Hepatocyte (in vitro differentiated cells): ENCODE measurements at regions not wholly inside any gene's neighbourhood (a gene's known extent, or its start where the extent isn't known, plus 50 kb on each side); places are given as distances from the start of the nearest gene placed in this dataset.

Source experiments
- CTCF ChIP-seq: fragments of 200-600 bp; sonication (generic); IDR thresholded peaks from 2 replicates; pipeline ENCODE4 v1.5.1; 2016; ENCODE audit warnings: antibody characterized with exemption, mild to moderate bottlenecking; ENCODE audit not compliant: poor library complexity
- EZH2phosphoT487 ChIP-seq: fragments of 200-600 bp; sonication (generic); IDR thresholded peaks from one replicate; pipeline ENCODE4 v1.6.1; 2018; ENCODE audit warnings: antibody characterized with exemption, mild to moderate bottlenecking, low read depth, moderate library complexity; ENCODE audit not compliant: unreplicated experiment, severe bottlenecking

DNA sequence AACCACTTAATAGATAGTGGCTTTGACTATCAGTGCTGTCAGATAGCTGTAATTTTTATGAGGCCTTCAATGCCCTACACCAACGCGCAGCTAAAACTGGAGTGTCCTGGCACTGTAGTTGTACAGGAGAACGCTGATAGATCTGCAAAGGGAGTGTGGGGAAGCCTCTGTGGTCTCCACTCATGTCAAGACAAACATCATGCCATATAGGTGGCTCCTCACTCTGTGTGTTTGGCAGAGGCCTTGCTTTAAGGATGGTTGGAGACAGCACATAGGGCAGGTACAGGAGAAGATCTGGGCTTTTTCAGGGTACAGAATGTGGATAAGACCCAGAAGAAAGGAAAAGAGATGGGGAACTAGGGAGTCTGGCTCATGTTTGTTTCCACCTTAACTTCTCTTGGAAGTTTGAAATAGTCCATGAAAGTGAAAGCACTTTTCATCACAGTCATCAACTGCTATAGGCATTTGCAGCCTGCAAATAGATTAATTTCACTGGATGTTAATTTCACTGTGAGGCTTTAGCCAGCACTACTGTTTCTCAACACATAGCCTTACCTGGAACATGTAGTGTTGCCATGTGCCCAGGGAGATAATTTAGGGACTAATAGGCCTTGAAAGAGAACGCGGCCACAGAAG, 425.8 kb upstream of the TBL1XR1 start:
- TF ChIP-seq CTCF (no peak), EZH2phosphoT487 (no peak)
